ENCODE measurements at regions not wholly inside any gene's neighbourhood (a gene's known extent, or its start where the extent isn't known, plus 50 kb on each side); places are given as distances from the start of the nearest gene placed in this dataset.

DNA sequence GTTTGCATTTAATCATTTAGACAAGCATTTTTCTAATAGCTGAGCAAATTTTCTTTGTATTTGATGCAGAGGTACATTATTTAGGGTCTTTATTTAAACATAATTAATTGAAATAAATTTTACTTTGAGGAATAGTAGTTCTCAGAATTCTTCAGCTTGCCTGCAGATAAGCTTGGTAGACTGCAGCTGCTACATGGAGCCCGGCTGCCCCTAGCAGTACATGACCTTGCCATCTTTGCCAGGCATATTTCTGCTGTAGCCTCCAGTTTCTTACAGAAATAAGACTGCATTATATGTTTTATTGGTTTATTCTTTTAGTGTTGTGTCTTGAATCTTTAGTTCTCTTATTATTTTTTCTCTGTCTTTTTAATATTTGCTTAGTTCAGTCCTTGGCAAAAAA lies 396.8 kb downstream of the QKI start:
- Histone ChIP-seq H4K20me1 (ENCODE audit: insufficient read depth, low read length) (no peaks in the 10 kb centered on the region), H2BK20ac (ENCODE audit: low read depth, low read length) (no peak overlapping the region), H2BK120ac (ENCODE audit: low read depth, low read length) (no peak overlapping the region), H3K9me1 (ENCODE audit: insufficient read depth, low read length) (no peaks in the 10 kb centered on the region), H3K9ac (ENCODE audit: low read depth, low read length) (no peak overlapping the region), H3K4ac (ENCODE audit: low read depth, low read length) (no peak overlapping the region), H2AK5ac (ENCODE audit: low read depth, low read length) (no peak overlapping the region), H2AFZ (replicated peaks; ENCODE audit: low read length, poor library complexity) (no peak overlapping the region), H3K56ac (ENCODE audit: extremely low read depth, insufficient read depth, low read length) (no peak overlapping the region), H3K27me3 (ENCODE audit: control insufficient read depth, insufficient read depth, low read length) (no peaks in the 10 kb centered on the region), H2BK5ac (ENCODE audit: low read depth, low read length, poor library complexity, severe bottlenecking) (no peak overlapping the region), H3K23ac (ENCODE audit: low read depth, low read length) (no peak overlapping the region), H3K9me3 (ENCODE audit: control insufficient read depth, insufficient read depth, low read length) (no peaks in the 10 kb centered on the region), H3K4me3 (ENCODE audit: insufficient read depth, low read depth, low read length) (no peak overlapping the region), H3K79me1 (ENCODE audit: low read depth in 1 of 2, low read length in 2 of 2) (no peaks in the 10 kb centered on the region), H3K36me3 (ENCODE audit: control insufficient read depth, insufficient read depth, low read length) (no peaks in the 10 kb centered on the region), H3K14ac (replicated peaks; ENCODE audit: low read depth, low read length) (no peak overlapping the region), H2AK9ac (replicated peaks; ENCODE audit: low read depth, low read length, poor library complexity) (no peak overlapping the region), H3K4me1 (ENCODE audit: control insufficient read depth, insufficient read depth, low read length) (peaks cover 6% of the 10 kb centered on the region), H3K18ac (ENCODE audit: low read depth, low read length) (no peak overlapping the region), H4K8ac (ENCODE audit: low read depth in 2 of 2, low read length in 2 of 2) (no peak overlapping the region), H3K4me2 (ENCODE audit: low read depth, low read length) (no peak overlapping the region), H4K91ac (ENCODE audit: insufficient read depth, low read depth, low read length) (no peak overlapping the region), H4K5ac (ENCODE audit: low read depth, low read length) (no peak overlapping the region), H3K27ac (ENCODE audit: insufficient read depth, low read length) (no peak overlapping the region), H2BK15ac (ENCODE audit: low read depth, low read length) (no peak overlapping the region)
- no TSS peak for BruUV-seq (replicated peaks)
- no CpG with 5 or more reads among the region's 1 CpG for WGBS, 2 experiments (ENCODE audit: extremely low coverage in 2 of 2, insufficient read length in 1 of 2)
- in situ Hi-C loops (cut with MboI; ENCODE audit: low sequenced_read_pairs): no loop called here
- CTCF ChIA-PET: no interaction called here
- DNase-seq (no peak), ATAC-seq (ENCODE audit: low read depth) (no peak)
- TF ChIP-seq, protein P1, sequence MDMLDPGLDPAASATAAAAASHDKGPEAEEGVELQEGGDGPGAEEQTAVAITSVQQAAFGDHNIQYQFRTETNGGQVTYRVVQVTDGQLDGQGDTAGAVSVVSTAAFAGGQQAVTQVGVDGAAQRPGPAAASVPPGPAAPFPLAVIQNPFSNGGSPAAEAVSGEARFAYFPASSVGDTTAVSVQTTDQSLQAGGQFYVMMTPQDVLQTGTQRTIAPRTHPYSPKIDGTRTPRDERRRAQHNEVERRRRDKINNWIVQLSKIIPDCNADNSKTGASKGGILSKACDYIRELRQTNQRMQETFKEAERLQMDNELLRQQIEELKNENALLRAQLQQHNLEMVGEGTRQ (IDR thresholded peaks at IDR 0.05; ENCODE audit: low read depth, low read length): no peak
- TF ChIP-seq NFE2L2 (IDR thresholded peaks at IDR 0.05; ENCODE audit: low read depth, low read length) (no peak), CHD1 (IDR thresholded peaks at IDR 0.05; ENCODE audit: low read depth, low read length) (no peak), MAZ (IDR thresholded peaks at IDR 0.05; ENCODE audit: borderline replicate concordance, low read depth, low read length) (no peak), MXI1 (IDR thresholded peaks at IDR 0.05; ENCODE audit: borderline replicate concordance, low read depth, low read length) (no peak)
- intact Hi-C loops (cut with micrococcal nuclease): no loop called here
- POLR2A ChIA-PET (ENCODE audit: unreplicated experiment): no interaction called here
- dilution Hi-C loops (cut with HindIII; ENCODE audit: low sequenced_read_pairs, unreplicated experiment): no loop called here

Measured in IMR-90 (cell line).